HUES64 (cell line): ENCODE measurements at regions not wholly inside any gene's neighbourhood (a gene's known extent, or its start where the extent isn't known, plus 50 kb on each side); places are given as distances from the start of the nearest gene placed in this dataset.
"Not testable (repeated sequence)": the region's sequence is repeated elsewhere in the genome, so short reads cannot be mapped to it uniquely, and the experiment has no call there.

ENCODE experiments used
- H3K27ac ChIP-seq: 2 replicates; pipeline ENCODE4 v1.7.0; 2013; ENCODE audit warnings: low read depth, low read length, inconsistent platforms
- H3K27me3 ChIP-seq: 2 replicates; pipeline ENCODE4 v1.6.1; 2013; ENCODE audit warnings: mild to moderate bottlenecking, low read length; ENCODE audit not compliant: insufficient read depth
- H3K36me3 ChIP-seq: 2 replicates; pipeline ENCODE4 v1.6.1; 2013; ENCODE audit warnings: mild to moderate bottlenecking, low read length; ENCODE audit not compliant: insufficient read depth
- H3K4me1 ChIP-seq: 2 replicates; pipeline ENCODE4 v1.6.1; 2013; ENCODE audit warnings: mild to moderate bottlenecking, low read length, moderate library complexity; ENCODE audit not compliant: insufficient read depth
- H3K4me3 ChIP-seq: 2 replicates; pipeline ENCODE4 v1.5.1; 2013; ENCODE audit warnings: mild to moderate bottlenecking, low read length, moderate library complexity
- H3K9ac ChIP-seq: 2 replicates; pipeline ENCODE4 v1.6.1; 2013; ENCODE audit warnings: mild to moderate bottlenecking, low read depth, low read length
- H3K9me3 ChIP-seq: 2 replicates; pipeline ENCODE4 v1.6.1; 2013; ENCODE audit warnings: low read depth, low read length; ENCODE audit not compliant: insufficient read depth
- WGBS: fragments of 150-250, 120-280 bp; methylation state at CpG from one replicate; pipeline ENCODE4 v1.1.7; 2013; ENCODE audit warnings: missing lambda C conversion rate; 5-methylcytosine and 5-hydroxymethylcytosine counted together

DNA sequence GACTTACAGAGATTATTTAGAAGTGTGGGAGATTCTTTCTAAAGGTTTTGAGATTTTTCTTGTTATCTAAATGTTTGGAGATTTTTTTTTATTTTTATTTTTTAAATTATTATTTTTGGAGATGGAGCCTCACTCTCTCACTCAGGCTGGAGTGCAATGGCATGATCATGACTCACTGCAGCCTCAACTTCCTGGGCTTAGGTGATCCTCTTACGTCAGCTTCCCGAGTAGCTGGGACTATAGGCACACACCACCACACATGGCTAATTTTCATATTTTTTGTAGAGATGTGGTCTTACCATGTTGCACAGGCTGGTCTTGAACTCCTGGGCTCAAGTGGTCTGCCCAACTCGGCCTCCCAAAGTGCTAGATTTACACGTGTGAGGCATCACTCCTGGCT is 694.5 kb downstream of the TLE1 start:
- no peak overlapping the region for H3K27ac ChIP-seq

GRCh38 chr9:80985595-80985994 is 703.8 kb downstream of the TLE1 start:
- H3K27ac ChIP-seq, H3K9ac ChIP-seq, H3K4me3 ChIP-seq, H3K9me3 ChIP-seq, H3K36me3 ChIP-seq, H3K4me1 ChIP-seq, H3K27me3 ChIP-seq: not testable (repeated sequence)
- 100% methylated on average over 3 of the region's 10 CpGs for WGBS

More for the DNA sequence above, 694.5 kb downstream of the TLE1 start:
- 91% methylated on average over 4 of the region's 4 CpGs for WGBS
- no peaks in the 10 kb centered on the region for H3K27me3 ChIP-seq
- no peak overlapping the region for H3K9ac ChIP-seq
- H3K36me3 ChIP-seq: no peaks in the 10 kb centered on the region
- no peak overlapping the region for H3K4me3 ChIP-seq
- no peaks in the 10 kb centered on the region for H3K4me1 ChIP-seq
- no peaks in the 10 kb centered on the region for H3K9me3 ChIP-seq

GRCh38 chr9:80976403-80976802 is 712.9 kb downstream of the TLE1 start:
- Histone ChIP-seq H3K36me3 (no peaks in the 10 kb centered on the region), H3K9me3 (peaks cover 16% of the 10 kb centered on the region; the same call in 1 of the 2 replicates), H3K27me3 (no peaks in the 10 kb centered on the region), H3K4me1 (no peaks in the 10 kb centered on the region), H3K27ac (no peak overlapping the region), H3K4me3 (no peak overlapping the region), H3K9ac (no peak overlapping the region)
- 100% methylated on average over 2 of the region's 3 CpGs for WGBS

DNA sequence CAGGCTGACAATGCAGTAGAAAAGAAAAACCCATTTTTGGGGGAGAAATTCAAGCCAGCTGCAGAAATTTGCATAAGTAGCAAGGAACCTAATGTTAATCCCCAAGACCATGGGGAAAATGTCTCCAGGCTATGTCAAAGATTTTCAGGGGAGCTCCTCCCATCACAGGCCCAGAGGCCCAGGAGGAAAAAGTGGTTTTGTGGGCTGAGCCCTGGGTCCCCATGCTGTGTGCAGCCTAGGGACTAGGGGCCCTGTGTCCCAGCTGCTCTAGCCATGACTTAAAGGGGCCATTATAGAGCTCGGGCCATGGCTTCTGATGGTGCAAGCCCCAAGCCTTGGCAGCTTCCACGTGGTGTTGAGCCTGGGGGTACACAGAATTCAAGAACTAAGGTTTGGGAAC is 719.0 kb downstream of the TLE1 start:
- H3K4me1 ChIP-seq, H3K9ac ChIP-seq, H3K4me3 ChIP-seq, H3K27me3 ChIP-seq, H3K27ac ChIP-seq, H3K9me3 ChIP-seq, H3K36me3 ChIP-seq: not testable (repeated sequence)
- WGBS: 96% methylated on average over 2 of the region's 2 CpGs

GRCh38 chr9:80968611-80969010 is 720.7 kb downstream of the TLE1 start:
- H3K4me3 ChIP-seq: no peak overlapping the region
- H3K27ac ChIP-seq: no peak overlapping the region
- no peak overlapping the region for H3K9ac ChIP-seq
- H3K36me3 ChIP-seq: no peaks in the 10 kb centered on the region
- WGBS: 100% methylated on average over 1 of the region's 1 CpG
- no peaks in the 10 kb centered on the region for H3K27me3 ChIP-seq
- H3K9me3 ChIP-seq: no peaks in the 10 kb centered on the region
- H3K4me1 ChIP-seq: no peaks in the 10 kb centered on the region

DNA sequence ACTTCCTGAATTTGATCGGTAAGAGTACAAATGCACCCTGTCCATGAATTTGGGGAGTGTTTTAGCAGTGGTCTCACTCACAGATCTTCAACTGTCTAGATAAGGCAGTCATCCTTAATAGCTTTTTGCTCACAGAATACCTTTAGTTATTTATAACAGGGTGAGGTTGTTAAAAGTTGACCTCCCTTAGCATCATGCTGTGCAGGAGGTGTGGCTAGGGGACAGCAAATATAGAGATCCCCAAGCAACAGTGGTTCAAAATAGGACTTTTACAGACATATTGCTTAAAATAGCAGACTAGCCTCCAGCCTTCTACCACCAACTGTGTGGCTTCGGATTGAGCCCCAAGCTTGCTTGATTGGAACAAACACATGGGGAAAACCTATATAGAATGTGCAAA is 724.4 kb downstream of the TLE1 start:
- Histone ChIP-seq H3K27ac (no peak overlapping the region), H3K27me3 (no peaks in the 10 kb centered on the region), H3K9ac (no peak overlapping the region), H3K9me3 (no peaks in the 10 kb centered on the region), H3K36me3 (no peaks in the 10 kb centered on the region), H3K4me1 (no peaks in the 10 kb centered on the region), H3K4me3 (no peak overlapping the region)
- 93% methylated on average over 2 of the region's 2 CpGs for WGBS

DNA sequence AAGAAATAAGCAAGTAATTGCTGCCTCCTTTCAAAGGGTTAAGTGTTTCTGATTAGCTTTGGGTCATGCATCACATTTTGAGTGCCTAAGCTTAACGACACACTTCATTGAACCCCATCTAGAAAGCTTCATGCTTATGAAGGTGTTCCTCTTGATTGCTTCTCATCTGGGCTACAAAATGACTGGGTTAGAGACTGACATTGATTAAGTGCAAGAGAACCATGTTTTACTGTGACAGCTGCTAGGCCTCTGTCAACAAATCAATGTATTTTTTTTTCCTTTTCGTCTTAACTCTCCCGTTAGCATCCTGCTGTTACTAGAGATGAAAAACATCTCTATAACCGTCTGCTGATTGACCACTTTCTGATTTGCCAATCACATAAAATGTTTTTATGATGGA is 725.0 kb downstream of the TLE1 start:
- Histone ChIP-seq H3K4me1 (no peaks in the 10 kb centered on the region), H3K36me3 (no peaks in the 10 kb centered on the region), H3K9me3 (no peaks in the 10 kb centered on the region), H3K4me3 (no peak overlapping the region), H3K9ac (no peak overlapping the region), H3K27ac (no peak overlapping the region), H3K27me3 (no peaks in the 10 kb centered on the region)
- 94% methylated on average over 4 of the region's 4 CpGs for WGBS

DNA sequence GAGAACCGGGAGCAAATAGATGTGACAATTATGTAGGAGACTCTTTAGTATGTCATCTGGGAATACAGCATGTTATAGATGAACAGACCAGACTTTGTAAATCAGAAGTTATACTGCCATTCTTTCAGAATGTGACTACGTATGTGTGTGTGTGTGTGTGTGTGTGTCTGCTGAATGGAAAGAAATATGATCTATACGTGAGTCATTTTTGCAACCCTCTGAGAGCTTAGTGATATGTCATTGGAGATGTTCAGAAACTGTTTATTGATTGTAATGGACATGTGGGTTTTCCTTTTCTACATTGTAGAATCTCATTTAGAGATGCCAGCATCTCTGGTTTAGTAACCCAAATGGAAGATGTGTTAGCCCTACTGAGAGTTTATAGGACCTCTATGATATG is 731.5 kb downstream of the TLE1 start:
- H3K27ac ChIP-seq: no peak overlapping the region
- no peak overlapping the region for H3K9ac ChIP-seq
- H3K4me3 ChIP-seq: no peak overlapping the region
- H3K4me1 ChIP-seq: no peaks in the 10 kb centered on the region
- no peaks in the 10 kb centered on the region for H3K9me3 ChIP-seq
- WGBS: 92% methylated on average over 3 of the region's 3 CpGs
- no peaks in the 10 kb centered on the region for H3K27me3 ChIP-seq
- H3K36me3 ChIP-seq: no peaks in the 10 kb centered on the region

GRCh38 chr9:80954521-80954920 is 734.8 kb downstream of the TLE1 start:
- 88% methylated on average over 2 of the region's 2 CpGs for WGBS
- H3K4me3 ChIP-seq: no peak overlapping the region
- H3K4me1 ChIP-seq: no peaks in the 10 kb centered on the region
- no peak overlapping the region for H3K9ac ChIP-seq
- no peaks in the 10 kb centered on the region for H3K9me3 ChIP-seq
- H3K36me3 ChIP-seq: no peaks in the 10 kb centered on the region
- no peak overlapping the region for H3K27ac ChIP-seq
- H3K27me3 ChIP-seq: no peaks in the 10 kb centered on the region

DNA sequence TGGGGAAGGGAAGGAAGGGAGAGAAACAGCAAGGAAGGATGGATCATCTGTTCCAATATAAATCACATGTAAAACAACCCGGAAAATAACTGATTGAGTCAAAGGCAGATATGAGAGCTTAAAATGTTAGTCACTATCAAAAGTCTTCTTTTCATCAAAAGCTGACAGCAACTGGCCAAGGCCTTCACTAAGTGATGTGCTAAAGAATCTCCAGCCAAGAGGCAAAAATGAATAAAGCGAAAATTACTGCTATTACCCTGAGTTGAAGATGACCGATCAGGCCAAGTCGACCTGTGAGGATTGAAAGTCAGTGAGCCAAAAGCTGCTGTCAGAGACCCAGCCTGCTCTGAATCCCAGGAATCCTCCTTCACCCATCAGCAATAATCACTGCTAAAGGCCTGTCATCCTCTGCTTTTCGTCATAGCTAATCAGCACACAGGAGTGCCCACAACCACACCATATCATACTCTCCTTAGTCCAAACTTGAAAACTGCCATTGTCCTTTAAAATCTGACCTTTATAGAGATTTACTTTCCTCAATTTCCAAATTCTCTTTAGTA is 736.9 kb downstream of the TLE1 start:
- no peak overlapping the region for H3K27ac ChIP-seq
- no peak overlapping the region for H3K4me3 ChIP-seq
- 92% methylated on average over 5 of the region's 5 CpGs for WGBS
- H3K27me3 ChIP-seq: no peaks in the 10 kb centered on the region
- H3K36me3 ChIP-seq: no peaks in the 10 kb centered on the region
- no peaks in the 10 kb centered on the region for H3K9me3 ChIP-seq
- H3K4me1 ChIP-seq: 0 out of 2 replicates have a peak, but pooled peaks cover 7% of the 10 kb centered on the region
- H3K9ac ChIP-seq: no peak overlapping the region

GRCh38 chr9:80951675-80952074 is 737.7 kb downstream of the TLE1 start:
- Histone ChIP-seq H3K9me3 (no peaks in the 10 kb centered on the region), H3K27me3 (no peaks in the 10 kb centered on the region), H3K4me3 (no peak overlapping the region), H3K36me3 (no peaks in the 10 kb centered on the region), H3K9ac (no peak overlapping the region), H3K27ac (no peak overlapping the region), H3K4me1 (0 out of 2 replicates have a peak, but pooled peaks cover 7% of the 10 kb centered on the region)
- 94% methylated on average over 6 of the region's 7 CpGs for WGBS

GRCh38 chr9:80948876-80949275 is 740.5 kb downstream of the TLE1 start:
- no peak overlapping the region for H3K9ac ChIP-seq
- H3K4me1 ChIP-seq: 0 out of 2 replicates have a peak, but pooled peaks cover 7% of the 10 kb centered on the region
- H3K27me3 ChIP-seq: no peaks in the 10 kb centered on the region
- no peaks in the 10 kb centered on the region for H3K36me3 ChIP-seq
- no peaks in the 10 kb centered on the region for H3K9me3 ChIP-seq
- H3K27ac ChIP-seq: no peak overlapping the region
- no peak overlapping the region for H3K4me3 ChIP-seq
- 96% methylated on average over 4 of the region's 4 CpGs for WGBS
